ENCODE measurements at regions not wholly inside any gene's neighbourhood (a gene's known extent, or its start where the extent isn't known, plus 50 kb on each side); places are given as distances from the start of the nearest gene placed in this dataset.

GRCh38 chr9:105143136-105143430 lies 101.4 kb upstream of the SLC44A1 start:
- in situ Hi-C loops (cut with MboI; ENCODE audit: low pct_unique_long_range_greater_than_20kb, low sequenced_read_pairs, unreplicated experiment) = no loop called here
- no peak for TF ChIP-seq CTCF (IDR thresholded peaks at IDR 0.05; ENCODE audit: extremely low read depth, insufficient read depth, missing control alignments)
- DNase-seq (ENCODE audit: low spot score) = no peak

GRCh38 chr9:105144076-105144475 lies 100.4 kb upstream of the SLC44A1 start:
- no peak for TF ChIP-seq CTCF (IDR thresholded peaks at IDR 0.05; ENCODE audit: extremely low read depth, insufficient read depth, missing control alignments)
- no peak for DNase-seq (ENCODE audit: low spot score)
- in situ Hi-C loops (cut with MboI; ENCODE audit: low pct_unique_long_range_greater_than_20kb, low sequenced_read_pairs, unreplicated experiment) = no loop called here

DNA sequence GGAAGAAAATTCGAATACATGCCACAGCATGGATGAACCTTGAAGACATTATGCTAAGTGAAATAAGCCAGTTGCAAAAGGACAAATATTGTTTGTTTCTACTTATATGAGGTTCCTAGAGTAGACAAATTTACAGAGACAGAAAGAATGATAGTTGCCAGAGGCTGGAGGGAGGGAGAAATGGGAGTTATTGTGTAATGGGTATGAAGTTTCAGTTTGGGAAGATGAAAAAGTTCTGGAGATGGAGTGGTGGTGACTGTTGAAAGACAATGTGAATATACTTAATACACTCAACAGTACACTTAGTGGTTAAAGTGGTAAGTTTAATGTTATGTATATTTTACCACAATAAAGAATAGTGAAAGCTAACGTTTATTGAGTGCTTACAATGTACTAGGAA lies 99.6 kb upstream of the SLC44A1 start:
- in situ Hi-C loops (cut with MboI; ENCODE audit: low pct_unique_long_range_greater_than_20kb, low sequenced_read_pairs, unreplicated experiment) = no loop called here
- TF ChIP-seq CTCF (IDR thresholded peaks at IDR 0.05; ENCODE audit: extremely low read depth, insufficient read depth, missing control alignments) = no peak
- no peak for DNase-seq (ENCODE audit: low spot score)

DNA sequence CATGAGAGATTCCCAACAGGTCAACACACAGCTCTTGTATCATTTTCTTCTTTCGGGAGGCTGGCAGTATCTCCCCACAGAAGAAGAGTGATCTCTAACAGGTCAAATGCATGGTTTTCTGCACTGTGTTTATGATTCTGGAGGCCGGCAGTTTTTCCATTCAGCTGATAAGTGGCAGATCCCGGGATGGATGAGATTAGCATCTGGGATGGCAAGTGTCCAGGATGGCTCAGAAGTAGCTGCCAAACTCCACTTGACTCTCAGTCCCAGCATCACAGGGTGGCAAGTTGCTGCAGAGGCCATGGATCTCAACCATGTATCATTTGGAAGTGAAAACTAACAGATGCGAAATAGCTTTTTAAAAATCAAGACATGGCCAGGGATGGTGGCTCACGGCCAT lies 97.8 kb upstream of the SLC44A1 start:
- no peak for DNase-seq (ENCODE audit: low spot score)
- no peak for TF ChIP-seq CTCF (IDR thresholded peaks at IDR 0.05; ENCODE audit: extremely low read depth, insufficient read depth, missing control alignments)
- in situ Hi-C loops (cut with MboI; ENCODE audit: low pct_unique_long_range_greater_than_20kb, low sequenced_read_pairs, unreplicated experiment) = no loop called here

- no peak for TF ChIP-seq CTCF (IDR thresholded peaks at IDR 0.05; ENCODE audit: extremely low read depth, insufficient read depth, missing control alignments)
- in situ Hi-C loops (cut with MboI; ENCODE audit: low pct_unique_long_range_greater_than_20kb, low sequenced_read_pairs, unreplicated experiment) = no loop called here
- DNase-seq (ENCODE audit: low spot score) = no peak
These were observed 97.2 kb upstream of the SLC44A1 start for GRCh38 chr9:105147110-105147871.

DNA sequence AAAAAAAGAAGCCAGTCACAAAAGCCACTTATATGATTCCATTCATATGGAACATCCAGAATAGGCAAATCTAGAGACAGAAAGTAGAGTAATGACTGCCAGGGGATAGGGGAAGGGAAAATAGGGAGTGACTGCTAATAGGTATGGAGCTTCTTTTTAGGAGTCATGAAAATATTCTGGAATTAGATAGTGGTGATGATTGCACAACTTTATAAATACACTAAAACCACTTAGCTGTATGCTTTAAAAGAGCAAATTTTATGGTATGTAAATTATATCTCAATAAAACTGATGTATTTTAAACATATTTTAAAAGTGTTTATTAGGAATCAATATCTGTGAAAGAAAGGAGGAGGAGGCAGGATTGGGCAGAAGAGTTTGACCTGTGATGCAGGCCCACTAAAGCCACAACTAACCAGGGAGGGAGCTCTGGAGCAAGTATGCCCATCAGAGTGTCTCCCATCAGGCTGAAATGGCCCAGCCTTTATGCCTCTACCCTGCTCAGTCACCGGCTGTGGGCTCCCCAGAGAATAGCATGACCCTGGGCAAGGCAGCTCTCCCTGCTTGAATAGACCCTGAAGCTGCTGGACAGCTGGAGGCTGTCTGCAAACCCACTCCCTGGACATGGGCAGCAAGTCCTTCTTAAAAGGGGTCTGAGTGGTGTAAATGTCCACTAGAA lies 96.0 kb upstream of the SLC44A1 start:
- no peak for DNase-seq (ENCODE audit: low spot score)
- no peak for TF ChIP-seq CTCF (IDR thresholded peaks at IDR 0.05; ENCODE audit: extremely low read depth, insufficient read depth, missing control alignments)
- in situ Hi-C loops (cut with MboI; ENCODE audit: low pct_unique_long_range_greater_than_20kb, low sequenced_read_pairs, unreplicated experiment) = no loop called here
